ENCODE measurements at regions not wholly inside any gene's neighbourhood (a gene's known extent, or its start where the extent isn't known, plus 50 kb on each side); places are given as distances from the start of the nearest gene placed in this dataset.

DNA sequence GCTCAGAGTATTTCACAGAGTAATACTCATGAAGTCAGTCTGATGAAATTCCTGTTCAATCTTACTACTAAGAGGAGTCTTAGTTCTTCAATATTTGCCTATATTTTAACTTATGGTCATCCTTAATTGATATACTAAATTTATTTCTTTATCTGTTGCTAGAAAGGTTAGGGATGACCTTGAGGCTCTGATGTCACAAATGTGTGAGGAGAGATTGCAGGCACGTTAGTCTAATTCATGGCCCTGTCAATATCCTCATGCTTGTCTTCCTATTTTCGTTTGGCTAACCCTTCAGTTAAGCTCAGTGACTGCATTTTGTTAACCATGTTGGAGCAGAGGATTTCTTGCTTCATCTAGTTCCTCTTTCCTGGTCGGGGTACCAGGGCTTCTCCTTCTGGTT is 704.7 kb upstream of the COBL start:
- no peak for TF ChIP-seq CTCF (IDR thresholded peaks at IDR 0.05)
- no peak for TF ChIP-seq POLR2A (IDR thresholded peaks at IDR 0.05)

All from body of pancreas (tissue), 4 donors.